K562 (cell line): ENCODE measurements at regions not wholly inside any gene's neighbourhood (a gene's known extent, or its start where the extent isn't known, plus 50 kb on each side); places are given as distances from the start of the nearest gene placed in this dataset.

ENCODE experiments used
- ATAC-seq: fragments of 200-7000 bp; cut with Tn5 transposase; 3 replicates; pipeline ENCODE4 v1.9.1; 2020; ENCODE audit warnings: moderate library complexity
- BruUV-seq: library from RNA; stranded (reverse); fragments of 400-500 nt; replicated peaks from 2 replicates; lab custom pipeline; 2021; lab: Mats Ljungman, UMichigan
- CTCF ChIA-PET: fragments of 300-600 bp; formaldehyde crosslinking; extraction: SDS; loops from one replicate; lab custom pipeline; 2021; ENCODE audit warnings: low intra/inter-chr PET ratio; lab: Yijun Ruan, JAX
- POLR2A ChIA-PET: fragments of 300-600, 350-650 bp; sonication (Branson Sonifier 250); formaldehyde crosslinking; extraction: SDS; loops from one replicate; lab custom pipeline; 2021; ENCODE audit warnings: antibody characterized with exemption, inconsistent platforms; lab: Yijun Ruan, JAX
- DNase-seq, 4 experiments: peaks; one replicate each; pipeline versions ENCODE4 v3.0.0 to v3.0.0-alpha.2; 2011 to 2018; ENCODE audit warnings: low spot score in 3 of 4, mixed read lengths in 3 of 4; ENCODE audit errors: extremely low read depth in 1 of 4
- FAIRE-seq: peaks from 2 replicates; lab custom pipeline; 2011; peaks lifted over from hg19 to GRCh38; lab: Jason Lieb, UNC
- H2AFZ ChIP-seq: 2 replicates; pipeline ENCODE4 v1.6.0; 2011; ENCODE audit warnings: low read depth, low read length, control low read depth, inconsistent platforms
- H3K27ac ChIP-seq: fragments of 200-600 bp; 3 replicates; pipeline ENCODE4 v1.8.0; 2011; ENCODE audit warnings: low read depth, mild to moderate bottlenecking, control low read depth, inconsistent platforms, low read length, moderate library complexity, mixed read lengths; ENCODE audit errors: extremely low read depth
- H3K27me3 ChIP-seq, 2 experiments: fragments of 300-600 bp in 1 of 2; 2 replicates in 1 of 2; 3 replicates in 1 of 2; pipeline versions ENCODE4 v1.6.0 to v1.8.0; 2011; ENCODE audit warnings: inconsistent platforms in 2 of 2, low read length in 2 of 2, mild to moderate bottlenecking in 1 of 2, mixed read lengths in 1 of 2, moderate library complexity in 1 of 2; ENCODE audit not compliant: control insufficient read depth in 2 of 2, insufficient read depth in 2 of 2
- H3K36me3 ChIP-seq: fragments of 300-600 bp; 3 replicates; pipeline ENCODE4 v1.8.0; 2011; ENCODE audit warnings: mild to moderate bottlenecking, low read length, inconsistent platforms; ENCODE audit not compliant: control insufficient read depth, insufficient read depth
- H3K4me1 ChIP-seq, 2 experiments: fragments of 200-600 bp in 1 of 2; replicated peaks in 1 of 2; 2 replicates in 1 of 2; 3 replicates in 1 of 2; pipeline versions ENCODE4 v1.5.1 to v1.8.0; 2011; ENCODE audit warnings: inconsistent platforms in 2 of 2, low read length in 2 of 2, mild to moderate bottlenecking in 1 of 2, mixed read lengths in 1 of 2, moderate library complexity in 1 of 2; ENCODE audit not compliant: control insufficient read depth in 2 of 2, insufficient read depth in 2 of 2
- H3K4me2 ChIP-seq: 2 replicates; pipeline ENCODE4 v1.6.1; 2011; ENCODE audit warnings: low read length, control low read depth, inconsistent platforms, mixed read lengths; ENCODE audit not compliant: insufficient read depth
- H3K4me3 ChIP-seq: fragments of 200-600 bp; sonication (generic), shearing (Covaris generic); 2 replicates; pipeline ENCODE4 v1.5.1; 2016; ENCODE audit warnings: control low read depth, inconsistent platforms
- H3K79me2 ChIP-seq: fragments of 200-600 bp; 3 replicates; pipeline ENCODE4 v1.8.0; 2011; ENCODE audit warnings: low read length, inconsistent platforms; ENCODE audit not compliant: control insufficient read depth, insufficient read depth
- H3K9ac ChIP-seq, 2 experiments: 2 replicates each; pipeline versions ENCODE4 v1.6.0 to v1.6.1; 2011; ENCODE audit warnings: low read depth in 2 of 2, low read length in 2 of 2, control low read depth in 1 of 2, inconsistent platforms in 1 of 2, mild to moderate bottlenecking in 1 of 2, mixed read lengths in 1 of 2; ENCODE audit not compliant: insufficient read depth in 1 of 2
- H3K9me1 ChIP-seq: one replicate; pipeline ENCODE4 v1.6.0; 2011; ENCODE audit warnings: inconsistent platforms, mild to moderate bottlenecking, low read length, moderate library complexity; ENCODE audit not compliant: control insufficient read depth, insufficient read depth
- H3K9me3 ChIP-seq: replicated peaks from 2 replicates; pipeline ENCODE4 v1.5.1; 2011; ENCODE audit warnings: low read depth, low read length, inconsistent platforms; ENCODE audit not compliant: control insufficient read depth, insufficient read depth
- H4K20me1 ChIP-seq: replicated peaks from 2 replicates; pipeline ENCODE4 v1.6.1; 2011; ENCODE audit warnings: low read length, inconsistent platforms, mixed read lengths; ENCODE audit not compliant: control insufficient read depth, insufficient read depth
- EP300 ChIP-seq: IDR thresholded peaks from 2 replicates; pipeline ENCODE4 v1.6.1; 2012; ENCODE audit warnings: low read length, improper control_type of control experiment
- GATA2 ChIP-seq: sonication (generic); formaldehyde crosslinking; IDR thresholded peaks from 2 replicates; pipeline ENCODE4 v1.4.0; 2020; ENCODE audit warnings: mild to moderate bottlenecking, missing genetic modification reagents
- NR2C2 ChIP-seq, 2 experiments: fragments of 200-800 bp in 1 of 2; sonication (Bioruptor generic) in 1 of 2; sonication (generic) in 1 of 2; formaldehyde crosslinking in 1 of 2; IDR thresholded peaks; 2 replicates each; pipeline versions ENCODE4 v1.6.1 to v1.8.0; 2016 to 2022; ENCODE audit warnings: mild to moderate bottlenecking in 1 of 2, missing compliant biosample characterization in 1 of 2, missing genetic modification characterization in 1 of 2, missing genetic modification reagents in 1 of 2
- NR3C1 ChIP-seq: sonication (generic); formaldehyde crosslinking; IDR thresholded peaks from 2 replicates; pipeline ENCODE4 v1.8.1; 2022; ENCODE audit warnings: missing genetic modification reagents
- ZNF717 ChIP-seq: fragments of 250-450 bp; sonication (Bioruptor Pico); IDR thresholded peaks from 2 replicates; pipeline ENCODE4 v1.5.0; 2021
- ZNF830 ChIP-seq: fragments of 250-450 bp; sonication (Bioruptor Pico); IDR thresholded peaks from 2 replicates; pipeline ENCODE4 v1.5.0; 2021; ENCODE audit warnings: mild to moderate bottlenecking
- ZZZ3 ChIP-seq: fragments of 450-650 bp; IDR thresholded peaks from 2 replicates; pipeline ENCODE4 v1.6.1; 2016; ENCODE audit warnings: antibody characterized with exemption, mild to moderate bottlenecking, moderate library complexity
- WGBS: fragments of 100-300 bp; shearing (Covaris generic); methylation state at CpG from one replicate; pipeline ENCODE4 v1.1.6; 2016; ENCODE audit warnings: low coverage, mixed read lengths; ENCODE audit not compliant: insufficient coverage; ENCODE audit errors: missing lambda C conversion rate; 5-methylcytosine and 5-hydroxymethylcytosine counted together
- in situ Hi-C: fragments of 300-500 bp; cut with MboI; formaldehyde crosslinking; loops from 4 replicates; pipeline ENCODE4 v1.15.0; 2018; ENCODE audit warnings: inconsistent platforms, mixed read lengths
- intact Hi-C: fragments of 100-400 bp; cut with micrococcal nuclease; formaldehyde crosslinking; loops from 2 replicates; pipeline ENCODE4 v1.14.2; 2022
- TF ChIP-seq, protein P1 (sequence below): fragments of 450-650 bp; IDR thresholded peaks from 2 replicates; pipeline ENCODE4 v1.6.1; 2016; ENCODE audit warnings: borderline replicate concordance
- TF ChIP-seq, protein P2 (sequence below): sonication (generic); formaldehyde crosslinking; IDR thresholded peaks from 2 replicates; pipeline ENCODE4 v1.8.1; 2022; ENCODE audit warnings: missing genetic modification reagents
- TF ChIP-seq, protein P3 (sequence below): sonication (generic); formaldehyde crosslinking; IDR thresholded peaks from 2 replicates; pipeline ENCODE4 v1.8.0; 2023; ENCODE audit warnings: missing genetic modification reagents, mild to moderate bottlenecking, borderline replicate concordance

DNA sequence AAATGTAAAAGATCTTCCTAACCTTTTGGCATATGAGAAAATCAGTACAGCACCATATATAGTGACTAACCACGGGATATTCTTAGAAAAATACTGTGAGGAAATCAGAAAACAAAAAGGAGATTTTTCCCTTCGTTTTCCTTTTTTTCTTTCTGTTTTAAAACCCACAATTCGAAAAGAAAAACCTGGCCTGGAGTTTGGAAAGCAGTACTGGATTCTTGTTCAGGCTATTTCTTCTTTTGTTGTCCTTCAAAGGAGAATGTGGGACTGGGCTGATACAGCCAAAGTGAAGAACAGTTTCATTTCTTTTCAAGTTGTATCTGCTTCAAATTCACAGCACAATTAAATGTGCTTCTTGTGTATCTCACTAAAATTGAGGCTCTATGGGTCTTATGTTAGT lies 156.8 kb upstream of the PHYHIPL start (continued):
- TF ChIP-seq, protein P1, sequence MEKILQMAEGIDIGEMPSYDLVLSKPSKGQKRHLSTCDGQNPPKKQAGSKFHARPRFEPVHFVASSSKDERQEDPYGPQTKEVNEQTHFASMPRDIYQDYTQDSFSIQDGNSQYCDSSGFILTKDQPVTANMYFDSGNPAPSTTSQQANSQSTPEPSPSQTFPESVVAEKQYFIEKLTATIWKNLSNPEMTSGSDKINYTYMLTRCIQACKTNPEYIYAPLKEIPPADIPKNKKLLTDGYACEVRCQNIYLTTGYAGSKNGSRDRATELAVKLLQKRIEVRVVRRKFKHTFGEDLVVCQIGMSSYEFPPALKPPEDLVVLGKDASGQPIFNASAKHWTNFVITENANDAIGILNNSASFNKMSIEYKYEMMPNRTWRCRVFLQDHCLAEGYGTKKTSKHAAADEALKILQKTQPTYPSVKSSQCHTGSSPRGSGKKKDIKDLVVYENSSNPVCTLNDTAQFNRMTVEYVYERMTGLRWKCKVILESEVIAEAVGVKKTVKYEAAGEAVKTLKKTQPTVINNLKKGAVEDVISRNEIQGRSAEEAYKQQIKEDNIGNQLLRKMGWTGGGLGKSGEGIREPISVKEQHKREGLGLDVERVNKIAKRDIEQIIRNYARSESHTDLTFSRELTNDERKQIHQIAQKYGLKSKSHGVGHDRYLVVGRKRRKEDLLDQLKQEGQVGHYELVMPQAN: no peak
- TF ChIP-seq GATA2 (CRISPR knock-in tag) (no peak), NR3C1 (no peak), EP300 (no peak)

DNA sequence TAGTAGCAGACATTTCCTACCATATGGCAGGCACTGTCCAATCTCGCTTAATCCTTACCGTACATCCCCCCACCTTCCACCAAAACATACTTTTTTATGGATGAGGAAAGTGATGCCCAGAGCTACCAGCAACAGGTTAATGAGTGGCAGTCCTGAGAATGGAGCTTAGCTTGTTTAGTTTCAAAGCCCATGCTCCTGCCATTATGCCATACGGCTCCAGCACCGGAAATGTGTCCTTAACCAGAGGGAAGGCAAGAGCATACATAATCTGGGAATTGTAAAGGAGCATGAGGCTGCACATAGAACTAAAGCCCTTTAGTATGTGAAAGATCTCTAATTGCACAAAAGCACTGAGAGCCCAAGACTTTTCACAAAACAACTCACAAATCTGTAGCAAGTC lies 155.9 kb upstream of the PHYHIPL start:
- FAIRE-seq (no peak), ATAC-seq (no peak), DNase-seq (no peak)
- no peak overlapping the region for H3K4me3 ChIP-seq
- intact Hi-C loops: no loop called here
- H3K9me1 ChIP-seq: no peaks in the 10 kb centered on the region
- WGBS: 2% methylated on average over 4 of the region's 4 CpGs
- no peak overlapping the region for H3K27ac ChIP-seq
- H3K9ac ChIP-seq: no peak overlapping the region
- H4K20me1 ChIP-seq: no peaks in the 10 kb centered on the region
- no peaks in the 10 kb centered on the region for H3K9me3 ChIP-seq
- no peaks in the 10 kb centered on the region for H3K79me2 ChIP-seq
- H2AFZ ChIP-seq: no peak overlapping the region
- no TSS peak for BruUV-seq
- no peaks in the 10 kb centered on the region for H3K27me3 ChIP-seq
- ChIA-PET POLR2A (no interaction called here), CTCF (no interaction called here)
- in situ Hi-C loops: no loop called here
- H3K4me2 ChIP-seq: no peak overlapping the region
- H3K4me1 ChIP-seq: no peaks in the 10 kb centered on the region
- H3K36me3 ChIP-seq: no peaks in the 10 kb centered on the region
- no peak for TF ChIP-seq ZZZ3
- TF ChIP-seq ZNF717 (CRISPR knock-in tag): no peak
- TF ChIP-seq, protein P2, sequence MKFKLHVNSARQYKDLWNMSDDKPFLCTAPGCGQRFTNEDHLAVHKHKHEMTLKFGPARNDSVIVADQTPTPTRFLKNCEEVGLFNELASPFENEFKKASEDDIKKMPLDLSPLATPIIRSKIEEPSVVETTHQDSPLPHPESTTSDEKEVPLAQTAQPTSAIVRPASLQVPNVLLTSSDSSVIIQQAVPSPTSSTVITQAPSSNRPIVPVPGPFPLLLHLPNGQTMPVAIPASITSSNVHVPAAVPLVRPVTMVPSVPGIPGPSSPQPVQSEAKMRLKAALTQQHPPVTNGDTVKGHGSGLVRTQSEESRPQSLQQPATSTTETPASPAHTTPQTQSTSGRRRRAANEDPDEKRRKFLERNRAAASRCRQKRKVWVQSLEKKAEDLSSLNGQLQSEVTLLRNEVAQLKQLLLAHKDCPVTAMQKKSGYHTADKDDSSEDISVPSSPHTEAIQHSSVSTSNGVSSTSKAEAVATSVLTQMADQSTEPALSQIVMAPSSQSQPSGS (CRISPR knock-in tag): no peak
- TF ChIP-seq NR2C2 (CRISPR knock-in tag; IDR thresholded peaks at IDR 0.05): no peak
- no peak for TF ChIP-seq NR2C2 (tag; IDR thresholded peaks at IDR 0.05)
- no peak for TF ChIP-seq ZNF830 (CRISPR knock-in tag)
- TF ChIP-seq, protein P3, sequence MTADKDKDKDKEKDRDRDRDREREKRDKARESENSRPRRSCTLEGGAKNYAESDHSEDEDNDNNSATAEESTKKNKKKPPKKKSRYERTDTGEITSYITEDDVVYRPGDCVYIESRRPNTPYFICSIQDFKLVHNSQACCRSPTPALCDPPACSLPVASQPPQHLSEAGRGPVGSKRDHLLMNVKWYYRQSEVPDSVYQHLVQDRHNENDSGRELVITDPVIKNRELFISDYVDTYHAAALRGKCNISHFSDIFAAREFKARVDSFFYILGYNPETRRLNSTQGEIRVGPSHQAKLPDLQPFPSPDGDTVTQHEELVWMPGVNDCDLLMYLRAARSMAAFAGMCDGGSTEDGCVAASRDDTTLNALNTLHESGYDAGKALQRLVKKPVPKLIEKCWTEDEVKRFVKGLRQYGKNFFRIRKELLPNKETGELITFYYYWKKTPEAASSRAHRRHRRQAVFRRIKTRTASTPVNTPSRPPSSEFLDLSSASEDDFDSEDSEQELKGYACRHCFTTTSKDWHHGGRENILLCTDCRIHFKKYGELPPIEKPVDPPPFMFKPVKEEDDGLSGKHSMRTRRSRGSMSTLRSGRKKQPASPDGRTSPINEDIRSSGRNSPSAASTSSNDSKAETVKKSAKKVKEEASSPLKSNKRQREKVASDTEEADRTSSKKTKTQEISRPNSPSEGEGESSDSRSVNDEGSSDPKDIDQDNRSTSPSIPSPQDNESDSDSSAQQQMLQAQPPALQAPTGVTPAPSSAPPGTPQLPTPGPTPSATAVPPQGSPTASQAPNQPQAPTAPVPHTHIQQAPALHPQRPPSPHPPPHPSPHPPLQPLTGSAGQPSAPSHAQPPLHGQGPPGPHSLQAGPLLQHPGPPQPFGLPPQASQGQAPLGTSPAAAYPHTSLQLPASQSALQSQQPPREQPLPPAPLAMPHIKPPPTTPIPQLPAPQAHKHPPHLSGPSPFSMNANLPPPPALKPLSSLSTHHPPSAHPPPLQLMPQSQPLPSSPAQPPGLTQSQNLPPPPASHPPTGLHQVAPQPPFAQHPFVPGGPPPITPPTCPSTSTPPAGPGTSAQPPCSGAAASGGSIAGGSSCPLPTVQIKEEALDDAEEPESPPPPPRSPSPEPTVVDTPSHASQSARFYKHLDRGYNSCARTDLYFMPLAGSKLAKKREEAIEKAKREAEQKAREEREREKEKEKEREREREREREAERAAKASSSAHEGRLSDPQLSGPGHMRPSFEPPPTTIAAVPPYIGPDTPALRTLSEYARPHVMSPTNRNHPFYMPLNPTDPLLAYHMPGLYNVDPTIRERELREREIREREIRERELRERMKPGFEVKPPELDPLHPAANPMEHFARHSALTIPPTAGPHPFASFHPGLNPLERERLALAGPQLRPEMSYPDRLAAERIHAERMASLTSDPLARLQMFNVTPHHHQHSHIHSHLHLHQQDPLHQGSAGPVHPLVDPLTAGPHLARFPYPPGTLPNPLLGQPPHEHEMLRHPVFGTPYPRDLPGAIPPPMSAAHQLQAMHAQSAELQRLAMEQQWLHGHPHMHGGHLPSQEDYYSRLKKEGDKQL: no peak
